SK-N-MC (cell line): ENCODE measurements at regions not wholly inside any gene's neighbourhood (a gene's known extent, or its start where the extent isn't known, plus 50 kb on each side); places are given as distances from the start of the nearest gene placed in this dataset.

ENCODE experiments used
- EZH2 ChIP-seq: fragments of 200-600 bp; sonication (generic); IDR thresholded peaks from one replicate; pipeline ENCODE4 v1.6.1; 2017; ENCODE audit warnings: antibody characterized with exemption
- POLR2AphosphoS5 ChIP-seq: IDR thresholded peaks from 2 replicates; pipeline ENCODE4 v1.6.1; 2012; ENCODE audit warnings: mild to moderate bottlenecking, low read depth, low read length, borderline replicate concordance

GRCh38 chr6:139494376-139494990 lies 120.0 kb upstream of the CITED2 start:
- TF ChIP-seq EZH2 (no peak), POLR2AphosphoS5 (no peak)
